ENCODE measurements at regions not wholly inside any gene's neighbourhood (a gene's known extent, or its start where the extent isn't known, plus 50 kb on each side); places are given as distances from the start of the nearest gene placed in this dataset.

DNA sequence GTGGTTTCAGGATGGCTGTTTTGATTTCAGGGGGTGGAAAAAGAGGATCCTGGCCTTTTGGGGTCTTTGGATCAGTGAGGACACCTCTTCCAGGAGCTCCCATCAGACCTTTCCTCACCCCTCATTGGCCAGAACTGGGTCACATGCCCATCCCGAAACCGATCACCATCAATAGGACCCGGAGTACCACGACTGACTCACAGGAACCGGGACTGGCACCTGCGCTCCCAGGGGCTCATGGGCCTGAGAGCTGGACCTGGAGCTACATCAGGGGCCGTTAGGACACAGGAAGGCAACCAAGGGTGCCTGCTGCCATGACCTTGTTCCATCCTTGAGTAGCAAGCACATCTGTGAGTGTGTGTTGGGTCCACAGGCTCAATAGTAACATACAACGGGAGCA is 180.4 kb downstream of the BMP7 start:
- intact Hi-C loops (cut with micrococcal nuclease), result no loop called here
- no peak overlapping the region for H3K27ac Mint-ChIP-seq
- CTCF ChIA-PET, result interaction anchor here (1.0 to 1.9 kb wide), 2 partner anchors 244 to 260 kb away, joined by 3 to 6 read pairs; no protein-coding TSS in a partner anchor

DNA sequence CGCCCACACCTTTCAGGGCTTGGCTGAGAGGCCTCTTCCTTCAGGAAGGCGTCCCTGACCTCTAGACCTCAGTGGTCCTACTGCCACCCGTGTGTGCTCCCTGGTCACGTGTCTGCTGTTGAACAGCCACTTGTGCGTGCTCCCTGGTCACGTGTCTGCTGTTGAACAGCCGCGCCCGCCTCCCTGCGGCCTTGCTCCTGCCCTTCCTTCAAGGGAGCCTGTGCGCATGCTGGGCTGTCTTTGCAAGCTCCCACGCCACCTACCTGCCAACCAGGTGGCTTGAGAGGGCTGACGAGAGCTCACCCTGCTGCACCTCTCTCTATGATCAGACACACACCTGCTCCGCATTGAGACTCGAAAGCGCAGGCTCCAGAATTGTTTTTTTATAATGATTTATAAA is 179.3 kb downstream of the BMP7 start:
- TF ChIP-seq, protein P1, sequence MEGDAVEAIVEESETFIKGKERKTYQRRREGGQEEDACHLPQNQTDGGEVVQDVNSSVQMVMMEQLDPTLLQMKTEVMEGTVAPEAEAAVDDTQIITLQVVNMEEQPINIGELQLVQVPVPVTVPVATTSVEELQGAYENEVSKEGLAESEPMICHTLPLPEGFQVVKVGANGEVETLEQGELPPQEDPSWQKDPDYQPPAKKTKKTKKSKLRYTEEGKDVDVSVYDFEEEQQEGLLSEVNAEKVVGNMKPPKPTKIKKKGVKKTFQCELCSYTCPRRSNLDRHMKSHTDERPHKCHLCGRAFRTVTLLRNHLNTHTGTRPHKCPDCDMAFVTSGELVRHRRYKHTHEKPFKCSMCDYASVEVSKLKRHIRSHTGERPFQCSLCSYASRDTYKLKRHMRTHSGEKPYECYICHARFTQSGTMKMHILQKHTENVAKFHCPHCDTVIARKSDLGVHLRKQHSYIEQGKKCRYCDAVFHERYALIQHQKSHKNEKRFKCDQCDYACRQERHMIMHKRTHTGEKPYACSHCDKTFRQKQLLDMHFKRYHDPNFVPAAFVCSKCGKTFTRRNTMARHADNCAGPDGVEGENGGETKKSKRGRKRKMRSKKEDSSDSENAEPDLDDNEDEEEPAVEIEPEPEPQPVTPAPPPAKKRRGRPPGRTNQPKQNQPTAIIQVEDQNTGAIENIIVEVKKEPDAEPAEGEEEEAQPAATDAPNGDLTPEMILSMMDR (IDR thresholded peaks at IDR 0.05), result no peak
- intact Hi-C loops (cut with micrococcal nuclease), result no loop called here

More for the DNA sequence above, 180.4 kb downstream of the BMP7 start:
- POLR2A ChIA-PET, result no interaction called here
- Mint-ChIP-seq H3K27me3 (peaks cover 8% of the 10 kb centered on the region), H3K36me3 (ENCODE audit: low read depth) (no peaks in the 10 kb centered on the region), H3K4me1 (ENCODE audit: low read depth) (peaks cover 3% of the 10 kb centered on the region), H3K9me3 (peaks cover 3% of the 10 kb centered on the region), H3K4me3 (no peak overlapping the region)
- no peak for ATAC-seq
- no peak for DNase-seq
- TF ChIP-seq, protein P1 (IDR thresholded peaks at IDR 0.05), result no peak

DNA sequence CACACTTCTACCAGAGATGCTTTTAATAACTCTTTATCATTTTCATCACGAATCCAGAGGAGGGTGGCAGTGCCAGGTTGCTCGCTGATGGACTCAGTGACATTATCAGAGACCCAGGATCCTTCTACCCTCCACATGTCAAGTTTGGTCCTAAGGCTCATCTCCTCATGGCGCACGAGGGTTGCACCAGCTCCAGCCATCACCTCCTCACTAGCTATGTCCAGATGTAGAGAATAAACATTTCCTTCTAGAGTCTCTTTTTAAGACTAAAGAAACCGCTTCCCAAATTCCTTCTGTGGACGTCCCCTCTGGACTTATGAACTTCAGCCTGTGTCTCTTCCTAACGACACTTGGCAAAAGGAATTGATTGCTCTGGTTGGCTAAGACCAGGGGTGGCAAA is 178.7 kb downstream of the BMP7 start:
- Mint-ChIP-seq H3K36me3 (ENCODE audit: low read depth) (no peaks in the 10 kb centered on the region), H3K9me3 (peaks cover 7% of the 10 kb centered on the region), H3K4me3 (no peak overlapping the region), H3K4me1 (ENCODE audit: low read depth) (peaks cover 10% of the 10 kb centered on the region), H3K27ac (no peak overlapping the region), H3K27me3 (peaks cover 14% of the 10 kb centered on the region)
- intact Hi-C loops (cut with micrococcal nuclease), result no loop called here
- no peak for ATAC-seq
- DNase-seq, result no peak
- TF ChIP-seq, protein P1 (IDR thresholded peaks at IDR 0.05), result no peak
- ChIA-PET POLR2A (no interaction called here), CTCF (interaction anchor here (1.9 kb wide), 1 partner anchor 258 kb away, joined by 6 read pairs; no protein-coding TSS in a partner anchor)

More for the DNA sequence above, 179.3 kb downstream of the BMP7 start:
- H3K4me3 Mint-ChIP-seq, result no peak overlapping the region
- H3K27ac Mint-ChIP-seq, result no peak overlapping the region
- peaks cover 7% of the 10 kb centered on the region for H3K4me1 Mint-ChIP-seq (ENCODE audit: low read depth)
- no peaks in the 10 kb centered on the region for H3K36me3 Mint-ChIP-seq (ENCODE audit: low read depth)
- ATAC-seq (no peak), DNase-seq (no peak)
- POLR2A ChIA-PET, result no interaction called here
- CTCF ChIA-PET, result interaction anchor here (1.0 to 1.9 kb wide), 2 partner anchors 243 to 259 kb away, joined by 3 to 6 read pairs; no protein-coding TSS in a partner anchor
- H3K27me3 Mint-ChIP-seq, result peaks cover 11% of the 10 kb centered on the region
- peaks cover 7% of the 10 kb centered on the region for H3K9me3 Mint-ChIP-seq

DNA sequence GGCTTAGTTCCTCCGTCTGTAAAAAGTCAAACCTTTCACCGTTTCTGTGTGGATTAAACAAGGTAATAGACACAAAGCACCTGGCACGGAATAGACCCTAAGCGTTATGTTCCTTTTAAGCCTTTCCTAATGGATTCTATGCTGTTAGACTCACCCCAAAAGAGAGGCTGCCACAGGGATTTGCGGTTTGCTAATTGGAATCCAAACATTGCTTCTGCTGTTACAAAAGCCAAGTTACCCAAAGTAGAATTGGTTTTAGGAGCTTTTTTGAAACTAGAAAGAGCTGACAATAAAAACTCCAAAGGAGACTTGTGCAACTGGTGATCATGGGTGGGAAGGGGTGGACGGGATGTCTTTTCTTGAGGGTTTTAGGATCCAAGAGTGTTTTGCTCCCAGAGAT is 178.0 kb downstream of the BMP7 start:
- intact Hi-C loops (cut with micrococcal nuclease), result no loop called here
- DNase-seq (no peak), ATAC-seq (no peak)
- Mint-ChIP-seq H3K36me3 (ENCODE audit: low read depth) (no peaks in the 10 kb centered on the region), H3K9me3 (peaks cover 4% of the 10 kb centered on the region), H3K27ac (no peak overlapping the region), H3K27me3 (peaks cover 11% of the 10 kb centered on the region), H3K4me1 (ENCODE audit: low read depth) (peaks cover 10% of the 10 kb centered on the region), H3K4me3 (no peak overlapping the region)
- CTCF ChIA-PET, result no interaction called here
- TF ChIP-seq, protein P1 (IDR thresholded peaks at IDR 0.05), result no peak
- POLR2A ChIA-PET, result no interaction called here

DNA sequence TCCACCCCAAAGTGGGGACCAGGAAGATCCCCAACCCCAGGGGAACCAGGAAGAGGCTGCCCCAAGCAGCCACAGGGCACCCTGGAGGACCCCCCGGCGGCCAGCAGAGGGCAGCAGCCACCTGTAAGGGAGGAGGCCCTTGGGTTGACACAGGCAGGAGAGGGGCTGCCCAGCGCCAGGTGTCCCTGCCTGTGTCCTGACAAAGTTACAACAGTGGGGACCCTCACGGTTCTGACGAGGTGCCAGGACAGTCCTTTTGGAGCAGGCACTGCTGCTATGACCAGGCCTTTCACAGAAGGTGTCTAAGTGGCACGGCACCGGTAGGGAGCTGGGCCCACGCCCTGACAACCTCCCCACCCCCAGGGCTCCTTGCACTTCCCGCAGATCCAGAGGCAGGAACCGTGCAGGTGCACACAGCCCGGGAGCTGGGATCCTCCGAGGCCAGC is 176.7 kb downstream of the BMP7 start:
- H3K4me3 Mint-ChIP-seq, result no peak overlapping the region
- DNase-seq (peak; percentile 79), ATAC-seq (peak; percentile 74)
- peaks cover 11% of the 10 kb centered on the region for H3K27me3 Mint-ChIP-seq
- ChIA-PET POLR2A (no interaction called here), CTCF (interaction anchor here (0.6 to 3.3 kb wide), 13 partner anchors 18 to 1791 kb away, joined by 3 to 42 read pairs (median 3); partner anchors contain the start of gene SPO11)
- H3K36me3 Mint-ChIP-seq (ENCODE audit: low read depth), result no peaks in the 10 kb centered on the region
- intact Hi-C loops (cut with micrococcal nuclease), result loop anchor here (2.0 kb wide), 1 partner anchor 257 kb away; no protein-coding TSS in a partner anchor
- H3K9me3 Mint-ChIP-seq, result peaks cover 4% of the 10 kb centered on the region
- H3K27ac Mint-ChIP-seq, result no peak overlapping the region
- H3K4me1 Mint-ChIP-seq (ENCODE audit: low read depth), result peaks cover 10% of the 10 kb centered on the region
- TF ChIP-seq, protein P1 (IDR thresholded peaks at IDR 0.05), result peak; percentile 90
